B cell (primary cell): ENCODE measurements at regions not wholly inside any gene's neighbourhood (a gene's known extent, or its start where the extent isn't known, plus 50 kb on each side); places are given as distances from the start of the nearest gene placed in this dataset.

ENCODE experiments used
- ATAC-seq: fragments of 200-7000 bp; cut with Tn5 transposase; one replicate; pipeline ENCODE4 v1.10.0; 2021; ENCODE audit warnings: low read depth, mild to moderate bottlenecking, moderate number of reproducible peaks, moderate library complexity
- CTCF ChIA-PET: fragments of 350-600 bp; sonication (Branson Sonifier 250); formaldehyde crosslinking; loops from one replicate; lab custom pipeline; 2021; ENCODE audit warnings: antibody characterized with exemption, inconsistent platforms; lab: Charles Lee
- POLR2A ChIA-PET: fragments of 350-600 bp; sonication (Branson Sonifier 250); formaldehyde crosslinking; loops from one replicate; lab custom pipeline; 2021; ENCODE audit warnings: antibody characterized with exemption; lab: Charles Lee
- DNase-seq: peaks from one replicate; pipeline ENCODE4 v3.0.0; 2013
- H2AFZ ChIP-seq: 2 replicates; pipeline ENCODE4 v1.6.1; 2012; ENCODE audit warnings: mild to moderate bottlenecking, low read depth, low read length; ENCODE audit not compliant: insufficient read depth, poor library complexity, severe bottlenecking
- H3K27ac ChIP-seq, 2 donors: 1 replicate in 1 of 2; 2 replicates in 1 of 2; pipeline ENCODE4 v1.5.1; 2012 to 2013; ENCODE audit warnings: low read length in 2 of 2, mild to moderate bottlenecking in 2 of 2, moderate library complexity in 1 of 2
- H3K27me3 ChIP-seq, 4 experiments: fragments of 200-600 bp in 1 of 4; sonication (generic) in 1 of 4; replicated peaks in 1 of 4; 1 replicate in 2 of 4; 2 replicates in 2 of 4; pipeline versions ENCODE4 v1.6.1 to v1.7.0; 2013 to 2016; ENCODE audit warnings: low read length in 3 of 4, mild to moderate bottlenecking in 2 of 4, mixed read lengths in 1 of 4, moderate library complexity in 1 of 4; ENCODE audit not compliant: insufficient read depth in 4 of 4, control insufficient read depth in 3 of 4; ENCODE audit errors: control extremely low read depth in 1 of 4
- H3K36me3 ChIP-seq, 2 experiments: replicated peaks in 1 of 2; 1 replicate in 1 of 2; 2 replicates in 1 of 2; pipeline versions ENCODE4 v1.6.1 to v1.7.1; 2013; ENCODE audit warnings: low read length in 1 of 2; ENCODE audit not compliant: insufficient read depth in 2 of 2, control insufficient read depth in 1 of 2; ENCODE audit errors: control extremely low read depth in 1 of 2, extremely low read depth in 1 of 2
- H3K4me1 ChIP-seq, 2 donors: fragments of 200-600 bp in 1 of 2; sonication (generic) in 1 of 2; 1 replicate in 1 of 2; 2 replicates in 1 of 2; pipeline versions ENCODE4 v1.5.1 to v1.6.1; 2013 to 2017; ENCODE audit warnings: low read length in 2 of 2; ENCODE audit not compliant: control insufficient read depth in 2 of 2, insufficient read depth in 2 of 2
- H3K4me2 ChIP-seq: replicated peaks from 2 replicates; pipeline ENCODE3; 2012; ENCODE audit warnings: mild to moderate bottlenecking, low read depth, low read length; ENCODE audit not compliant: poor library complexity, severe bottlenecking
- H3K4me3 ChIP-seq, 5 experiments: fragments of 200-600 bp in 1 of 5; sonication (generic) in 1 of 5; 1 replicate in 3 of 5; 2 replicates in 2 of 5; pipeline versions ENCODE4 v1.5.1 to v1.7.0; 2011 to 2016; ENCODE audit warnings: low read length in 4 of 5, mild to moderate bottlenecking in 4 of 5, low read depth in 2 of 5, control low read depth in 1 of 5, moderate library complexity in 1 of 5; ENCODE audit not compliant: insufficient read depth in 1 of 5; ENCODE audit errors: control extremely low read depth in 1 of 5, extremely low read depth in 1 of 5
- H3K79me2 ChIP-seq: fragments of 200-600 bp; sonication (generic); one replicate; pipeline ENCODE4 v1.6.0; 2016; ENCODE audit warnings: low read length; ENCODE audit not compliant: control insufficient read depth, insufficient read depth
- H3K9ac ChIP-seq: fragments of 200-600 bp; sonication (generic); 2 replicates; pipeline ENCODE4 v1.6.1; 2017; ENCODE audit warnings: mild to moderate bottlenecking, low read length, moderate library complexity
- H3K9me3 ChIP-seq, 3 donors: one replicate each; pipeline versions ENCODE4 v1.6.1 to v1.7.1; 2013; ENCODE audit warnings: low read length in 2 of 3; ENCODE audit not compliant: control insufficient read depth in 2 of 3, insufficient read depth in 1 of 3; ENCODE audit errors: control extremely low read depth in 1 of 3
- H4K20me1 ChIP-seq: 2 replicates; pipeline ENCODE4 v1.6.0; 2012; ENCODE audit warnings: mild to moderate bottlenecking, low read length; ENCODE audit not compliant: insufficient read depth, control insufficient read depth, poor library complexity, severe bottlenecking
- H3K27ac Mint-ChIP-seq: one replicate; pipeline ENCODE4 v1.8.0; 2021; ENCODE audit warnings: mixed read lengths
- H3K27me3 Mint-ChIP-seq: one replicate; pipeline ENCODE4 v1.8.0; 2021; ENCODE audit warnings: mixed read lengths
- H3K4me1 Mint-ChIP-seq: one replicate; pipeline ENCODE4 v1.8.0; 2021; ENCODE audit warnings: mixed read lengths
- H3K4me3 Mint-ChIP-seq: one replicate; pipeline ENCODE4 v1.8.0; 2021; ENCODE audit warnings: mixed read lengths
- H3K9me3 Mint-ChIP-seq: one replicate; pipeline ENCODE4 v1.8.0; 2022; ENCODE audit warnings: mixed read lengths; ENCODE audit not compliant: insufficient read depth
- CTCF ChIP-seq: fragments of 200-600 bp; IDR thresholded peaks from one replicate; pipeline ENCODE4 v1.8.0; 2022; ENCODE audit warnings: antibody characterized with exemption, mild to moderate bottlenecking
- EZH2 ChIP-seq: IDR thresholded peaks from 2 replicates; pipeline ENCODE4 v1.6.1; 2012; ENCODE audit warnings: borderline replicate concordance, low read depth, mild to moderate bottlenecking, moderate library complexity, low read length; ENCODE audit not compliant: insufficient read depth, poor library complexity, severe bottlenecking
- WGBS: methylation state at CpG from one replicate; pipeline ENCODE4 v1.1.5; 2013; ENCODE audit warnings: missing lambda C conversion rate; ENCODE audit not compliant: insufficient coverage; 5-methylcytosine and 5-hydroxymethylcytosine counted together
- intact Hi-C: fragments of 100-400 bp; cut with micrococcal nuclease; formaldehyde crosslinking; loops from one replicate; pipeline ENCODE4 v1.10.0; 2022

- POLR2A ChIA-PET = no interaction called here
- ATAC-seq (no peak), DNase-seq (no peak)
- Histone ChIP-seq H3K9ac (no peak overlapping the region), H3K27ac (no peak overlapping the region), H3K36me3 (no peaks in the 10 kb centered on the region), H3K9me3 (no peaks in the 10 kb centered on the region), H3K4me1 (no peaks in the 10 kb centered on the region), H3K4me2 (no peak overlapping the region), H3K79me2 (no peaks in the 10 kb centered on the region), H3K27me3 (no peaks in the 10 kb centered on the region), H3K4me3 (no peak overlapping the region), H4K20me1 (no peaks in the 10 kb centered on the region), H2AFZ (no peak overlapping the region)
- CTCF ChIA-PET = interaction anchor here (0.5 to 1.0 kb wide), 3 partner anchors 8 to 1332 kb away, joined by 3 to 4 read pairs (median 3); no protein-coding TSS in a partner anchor
- Mint-ChIP-seq H3K27me3 (no peaks in the 10 kb centered on the region), H3K27ac (no peak overlapping the region), H3K4me3 (no peak overlapping the region), H3K9me3 (no peaks in the 10 kb centered on the region), H3K4me1 (peaks cover 4% of the 10 kb centered on the region)
- intact Hi-C loops = no loop called here
- whole genome bisulfite sequencing = 63% methylated on average over 1 of the region's 4 CpGs
- no peak for TF ChIP-seq CTCF
- no peak for TF ChIP-seq EZH2
Observed at GRCh38 chr1:80217377-80217986, 1211.0 kb upstream of the ADGRL4 start.

GRCh38 chr1:80214888-80215540 is 1208.5 kb upstream of the ADGRL4 start:
- H3K4me1 Mint-ChIP-seq = peaks cover 4% of the 10 kb centered on the region
- H3K9me3 ChIP-seq = no peaks in the 10 kb centered on the region
- no peaks in the 10 kb centered on the region for H3K9me3 Mint-ChIP-seq
- H3K27me3 Mint-ChIP-seq = no peaks in the 10 kb centered on the region
- no peak for DNase-seq
- ATAC-seq = no peak
- ChIA-PET POLR2A (no interaction called here), CTCF (no interaction called here)
- no peak overlapping the region for H3K4me2 ChIP-seq
- H3K27me3 ChIP-seq = no peaks in the 10 kb centered on the region
- no peak overlapping the region for H3K4me3 ChIP-seq
- H3K27ac ChIP-seq = no peak overlapping the region
- TF ChIP-seq CTCF (no peak), EZH2 (no peak)
- intact Hi-C loops = no loop called here
- H3K9ac ChIP-seq = no peak overlapping the region
- no peaks in the 10 kb centered on the region for H3K79me2 ChIP-seq
- H4K20me1 ChIP-seq = no peaks in the 10 kb centered on the region
- no peak overlapping the region for H3K27ac Mint-ChIP-seq
- no peaks in the 10 kb centered on the region for H3K4me1 ChIP-seq
- no peak overlapping the region for H3K4me3 Mint-ChIP-seq
- WGBS = 100% methylated on average over 1 of the region's 5 CpGs
- H3K36me3 ChIP-seq = no peaks in the 10 kb centered on the region
- H2AFZ ChIP-seq = no peak overlapping the region
